ENCODE measurements at regions not wholly inside any gene's neighbourhood (a gene's known extent, or its start where the extent isn't known, plus 50 kb on each side); places are given as distances from the start of the nearest gene placed in this dataset.

- Mint-ChIP-seq H3K27ac (ENCODE audit: unreplicated experiment) (no peak overlapping the region), H3K9me3 (ENCODE audit: unreplicated experiment) (no peaks in the 10 kb centered on the region), H3K27me3 (ENCODE audit: low read depth, unreplicated experiment) (no peaks in the 10 kb centered on the region), H3K4me1 (ENCODE audit: low read depth, unreplicated experiment) (peaks cover 4% of the 10 kb centered on the region), H3K36me3 (ENCODE audit: low read depth, unreplicated experiment) (peaks cover 4% of the 10 kb centered on the region), H3K4me3 (ENCODE audit: unreplicated experiment) (no peak overlapping the region)
- Histone ChIP-seq H3K9me3 (ENCODE audit: insufficient read depth, low read depth, low read length) (no peaks in the 10 kb centered on the region), H3K27me3 (ENCODE audit: insufficient read depth, low read length) (no peaks in the 10 kb centered on the region), H3K9ac (ENCODE audit: low read length) (no peak overlapping the region), H3K4me2 (ENCODE audit: low read length) (no peak overlapping the region), H3K27ac (ENCODE audit: low read depth, low read length) (no peak overlapping the region), H3K79me2 (ENCODE audit: insufficient read depth, low read length) (no peaks in the 10 kb centered on the region), H3K4me3 (ENCODE audit: insufficient read depth, low read depth, low read length) (no peak overlapping the region), H3K4me1 (ENCODE audit: insufficient read depth, low read length) (no peaks in the 10 kb centered on the region), H2AFZ (ENCODE audit: low read depth, low read length) (no peak overlapping the region), H3K36me3 (ENCODE audit: insufficient read depth, low read length) (no peaks in the 10 kb centered on the region), H4K20me1 (ENCODE audit: insufficient read depth, low read length) (no peaks in the 10 kb centered on the region)
- DNase-seq (ENCODE audit: low read depth) (no peak), FAIRE-seq (no peak)
- TF ChIP-seq EZH2 (IDR thresholded peaks at IDR 0.05; ENCODE audit: insufficient read depth, low read length) (no peak), CTCF (IDR thresholded peaks at IDR 0.05; ENCODE audit: insufficient read depth, low read depth, low read length) (no peak)
Observed at GRCh38 chr13:73742982-73743381, 391.2 kb downstream of the KLF12 start.

- no peak overlapping the region for H3K4me2 ChIP-seq (ENCODE audit: low read length)
- no peaks in the 10 kb centered on the region for H3K36me3 ChIP-seq (ENCODE audit: insufficient read depth, low read length)
- no peak for DNase-seq (ENCODE audit: low read depth)
- H3K4me1 Mint-ChIP-seq (ENCODE audit: low read depth, unreplicated experiment) = peaks cover 4% of the 10 kb centered on the region
- H4K20me1 ChIP-seq (ENCODE audit: insufficient read depth, low read length) = no peaks in the 10 kb centered on the region
- no peak overlapping the region for H3K9ac ChIP-seq (ENCODE audit: low read length)
- no peaks in the 10 kb centered on the region for H3K27me3 ChIP-seq (ENCODE audit: insufficient read depth, low read length)
- no peak overlapping the region for H3K27ac ChIP-seq (ENCODE audit: low read depth, low read length)
- H3K27me3 Mint-ChIP-seq (ENCODE audit: low read depth, unreplicated experiment) = no peaks in the 10 kb centered on the region
- no peak overlapping the region for H2AFZ ChIP-seq (ENCODE audit: low read depth, low read length)
- no peak overlapping the region for H3K4me3 Mint-ChIP-seq (ENCODE audit: unreplicated experiment)
- no peak overlapping the region for H3K4me3 ChIP-seq (ENCODE audit: insufficient read depth, low read depth, low read length)
- no peaks in the 10 kb centered on the region for H3K9me3 ChIP-seq (ENCODE audit: insufficient read depth, low read depth, low read length)
- no peaks in the 10 kb centered on the region for H3K4me1 ChIP-seq (ENCODE audit: insufficient read depth, low read length)
- H3K9me3 Mint-ChIP-seq (ENCODE audit: unreplicated experiment) = no peaks in the 10 kb centered on the region
- H3K27ac Mint-ChIP-seq (ENCODE audit: unreplicated experiment) = no peak overlapping the region
- no peak for FAIRE-seq
- H3K36me3 Mint-ChIP-seq (ENCODE audit: low read depth, unreplicated experiment) = peaks cover 4% of the 10 kb centered on the region
- TF ChIP-seq EZH2 (IDR thresholded peaks at IDR 0.05; ENCODE audit: insufficient read depth, low read length) (no peak), CTCF (IDR thresholded peaks at IDR 0.05; ENCODE audit: insufficient read depth, low read depth, low read length) (no peak)
- H3K79me2 ChIP-seq (ENCODE audit: insufficient read depth, low read length) = no peaks in the 10 kb centered on the region
Observed at GRCh38 chr13:73741742-73742141, 392.5 kb downstream of the KLF12 start.

DNA sequence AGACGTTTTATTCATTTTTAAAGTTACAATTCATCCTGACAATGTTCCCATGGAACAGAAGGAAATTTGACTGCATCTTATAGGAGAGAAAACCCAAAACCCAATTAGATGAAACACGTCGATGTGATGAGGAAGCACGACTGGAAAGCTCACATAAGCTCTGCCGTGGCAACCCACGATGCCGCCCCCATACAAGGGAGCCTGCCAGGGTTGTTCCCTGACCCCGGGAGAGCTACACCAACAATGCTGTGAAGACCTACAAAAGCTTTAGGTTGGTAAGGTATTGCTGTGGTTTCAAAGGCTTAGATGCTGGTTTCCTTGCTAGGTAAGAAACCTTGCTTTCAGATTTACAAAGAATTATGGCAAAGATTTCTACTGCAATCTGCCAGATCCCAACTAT lies 393.1 kb downstream of the KLF12 start:
- no peak overlapping the region for H3K27ac Mint-ChIP-seq (ENCODE audit: unreplicated experiment)
- no peak for TF ChIP-seq CTCF (IDR thresholded peaks at IDR 0.05; ENCODE audit: insufficient read depth, low read depth, low read length)
- TF ChIP-seq EZH2 (IDR thresholded peaks at IDR 0.05; ENCODE audit: insufficient read depth, low read length) = no peak
- no peak overlapping the region for H3K4me2 ChIP-seq (ENCODE audit: low read length)
- FAIRE-seq (no peak), DNase-seq (ENCODE audit: low read depth) (no peak)
- no peaks in the 10 kb centered on the region for H3K4me1 ChIP-seq (ENCODE audit: insufficient read depth, low read length)
- H3K36me3 ChIP-seq (ENCODE audit: insufficient read depth, low read length) = no peaks in the 10 kb centered on the region
- H3K9ac ChIP-seq (ENCODE audit: low read length) = no peak overlapping the region
- no peaks in the 10 kb centered on the region for H3K9me3 ChIP-seq (ENCODE audit: insufficient read depth, low read depth, low read length)
- H3K36me3 Mint-ChIP-seq (ENCODE audit: low read depth, unreplicated experiment) = peaks cover 4% of the 10 kb centered on the region
- H3K4me1 Mint-ChIP-seq (ENCODE audit: low read depth, unreplicated experiment) = peaks cover 4% of the 10 kb centered on the region
- no peaks in the 10 kb centered on the region for H4K20me1 ChIP-seq (ENCODE audit: insufficient read depth, low read length)
- no peak overlapping the region for H3K4me3 ChIP-seq (ENCODE audit: insufficient read depth, low read depth, low read length)
- no peaks in the 10 kb centered on the region for H3K9me3 Mint-ChIP-seq (ENCODE audit: unreplicated experiment)
- no peak overlapping the region for H3K27ac ChIP-seq (ENCODE audit: low read depth, low read length)
- no peaks in the 10 kb centered on the region for H3K27me3 Mint-ChIP-seq (ENCODE audit: low read depth, unreplicated experiment)
- no peaks in the 10 kb centered on the region for H3K79me2 ChIP-seq (ENCODE audit: insufficient read depth, low read length)
- no peak overlapping the region for H3K4me3 Mint-ChIP-seq (ENCODE audit: unreplicated experiment)
- H3K27me3 ChIP-seq (ENCODE audit: insufficient read depth, low read length) = no peaks in the 10 kb centered on the region
- H2AFZ ChIP-seq (ENCODE audit: low read depth, low read length) = no peak overlapping the region
